GM12878 (cell line): ENCODE measurements at regions not wholly inside any gene's neighbourhood (a gene's known extent, or its start where the extent isn't known, plus 50 kb on each side); places are given as distances from the start of the nearest gene placed in this dataset.

Experiments used
- CHD4 ChIP-seq: fragments of 200-600 bp; sonication (generic); IDR thresholded peaks from 2 replicates; pipeline ENCODE4 v1.6.1; 2016; ENCODE audit warnings: mild to moderate bottlenecking
- CTCF ChIP-seq, 3 experiments: IDR thresholded peaks in 2 of 3; conservative IDR thresholded peaks in 1 of 3; 2 replicates each; pipeline ENCODE4 v1.5.1; 2011; ENCODE audit warnings: low read depth in 3 of 3, low read length in 3 of 3, mild to moderate bottlenecking in 3 of 3, control low read depth in 2 of 3, moderate library complexity in 2 of 3, inconsistent platforms in 1 of 3, mixed read lengths in 1 of 3; ENCODE audit not compliant: control insufficient read depth in 2 of 3, insufficient read depth in 1 of 3; ENCODE audit errors: extremely low read depth in 1 of 3
- ETV6 ChIP-seq, 2 experiments: fragments of 450-650 bp in 1 of 2; IDR thresholded peaks in 1 of 2; conservative IDR thresholded peaks in 1 of 2; 2 replicates each; pipeline ENCODE4 v1.6.1; 2014; ENCODE audit warnings: antibody characterized with exemption in 1 of 2, borderline replicate concordance in 1 of 2, low read depth in 1 of 2, mild to moderate bottlenecking in 1 of 2, moderate library complexity in 1 of 2
- EZH2 ChIP-seq: IDR thresholded peaks from 2 replicates; pipeline ENCODE4 v1.6.1; 2012; ENCODE audit warnings: low read depth, mild to moderate bottlenecking, control low read depth, inconsistent platforms, low read length, borderline replicate concordance; ENCODE audit not compliant: control insufficient read depth
- HSF1 ChIP-seq: fragments of 150-350 bp; IDR thresholded peaks from 2 replicates; pipeline ENCODE4 v1.6.1; 2014; ENCODE audit warnings: mild to moderate bottlenecking, low read depth, low read length
- POLR2A ChIP-seq: IDR thresholded peaks from 2 replicates; pipeline ENCODE4 v1.6.1; 2011; ENCODE audit warnings: low read depth, mild to moderate bottlenecking, low read length
- RAD21 ChIP-seq: IDR thresholded peaks from 2 replicates; pipeline ENCODE4 v1.6.1; 2011; ENCODE audit warnings: mild to moderate bottlenecking, low read depth, low read length, moderate library complexity; ENCODE audit not compliant: insufficient read depth
- RCOR1 ChIP-seq: conservative IDR thresholded peaks from 2 replicates; pipeline ENCODE4 v1.6.1; 2012; ENCODE audit warnings: low read depth, low read length, improper control_type of control experiment
- SMAD5 ChIP-seq: IDR thresholded peaks from 2 replicates; pipeline ENCODE4 v1.6.1; 2016; ENCODE audit warnings: antibody characterized with exemption, low read depth

- no peak for TF ChIP-seq RCOR1
- no peak for TF ChIP-seq EZH2
- TF ChIP-seq POLR2A, result no peak
- no peak for TF ChIP-seq CTCF (IDR thresholded peaks at IDR 0.05 in 2 of 3, conservative IDR thresholded peaks at IDR 0.05 in 1 of 3; ENCODE audit: control insufficient read depth in 2 of 3, extremely low read depth in 1 of 3, insufficient read depth in 1 of 3, low read depth in 3 of 3, low read length in 3 of 3)
- no peak for TF ChIP-seq CHD4
- TF ChIP-seq SMAD5, result no peak
- TF ChIP-seq RAD21, result no peak
- no peak for TF ChIP-seq ETV6 (conservative IDR thresholded peaks at IDR 0.05 in 1 of 2, IDR thresholded peaks at IDR 0.05 in 1 of 2; ENCODE audit: borderline replicate concordance in 1 of 2, low read depth in 1 of 2)
- no peak for TF ChIP-seq HSF1
Measured at GRCh38 chr9:78930281-78930680, 633.4 kb downstream of the PSAT1 start.
